HG03565 (cell line): ENCODE measurements at regions not wholly inside any gene's neighbourhood (a gene's known extent, or its start where the extent isn't known, plus 50 kb on each side); places are given as distances from the start of the nearest gene placed in this dataset.
"Not testable (repeated sequence)": the region's sequence is repeated elsewhere in the genome, so short reads cannot be mapped to it uniquely, and the experiment has no call there.

Source experiments
- ATAC-seq: cut with Tn5 transposase; IDR thresholded peaks from one replicate; pipeline ENCODE4 v1.9.1; 2021; ENCODE audit warnings: mild to moderate bottlenecking, moderate library complexity; ENCODE audit not compliant: unreplicated experiment

- ATAC-seq: not testable (repeated sequence)
Observed at GRCh38 chr9:66829853-66830252, 70.7 kb upstream of the ZNF658 start.

GRCh38 chr9:66830777-66831497, 69.6 kb upstream of the ZNF658 start:
- ATAC-seq: not testable (repeated sequence)

- not testable (repeated sequence) for ATAC-seq
Observed at GRCh38 chr9:66832222-66832621, 68.3 kb upstream of the ZNF658 start.

- ATAC-seq: not testable (repeated sequence)
Observed at GRCh38 chr9:66837242-66837937, 63.1 kb upstream of the ZNF658 start.
